T1000 (cell line): ENCODE measurements at regions not wholly inside any gene's neighbourhood (a gene's known extent, or its start where the extent isn't known, plus 50 kb on each side); places are given as distances from the start of the nearest gene placed in this dataset.

ENCODE experiments used
- DNase-seq: peaks from one replicate; lab custom pipeline; 2025; ENCODE audit warnings: mixed read lengths; lab: John Stamatoyannopoulos, UW

DNA sequence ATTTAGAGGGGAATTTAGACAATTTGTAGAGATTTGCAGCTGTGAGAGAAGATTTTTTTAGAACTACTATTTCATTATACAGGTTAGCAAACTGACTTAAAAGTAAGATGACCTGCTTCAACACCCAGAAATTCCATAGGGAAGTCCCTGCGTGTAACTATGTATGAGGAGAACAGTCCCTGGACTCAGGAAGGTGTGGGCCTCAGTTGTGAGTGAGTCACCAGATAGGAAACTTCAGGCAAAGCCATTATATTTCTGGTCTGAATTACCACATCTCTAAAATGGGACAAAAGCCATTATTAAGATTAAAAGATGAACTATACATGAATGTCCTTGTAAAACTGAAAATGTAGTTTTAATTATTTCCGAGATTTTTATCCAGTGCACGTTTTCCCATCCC lies 488.3 kb upstream of the GOLIM4 start:
- no peak for DNase-seq

DNA sequence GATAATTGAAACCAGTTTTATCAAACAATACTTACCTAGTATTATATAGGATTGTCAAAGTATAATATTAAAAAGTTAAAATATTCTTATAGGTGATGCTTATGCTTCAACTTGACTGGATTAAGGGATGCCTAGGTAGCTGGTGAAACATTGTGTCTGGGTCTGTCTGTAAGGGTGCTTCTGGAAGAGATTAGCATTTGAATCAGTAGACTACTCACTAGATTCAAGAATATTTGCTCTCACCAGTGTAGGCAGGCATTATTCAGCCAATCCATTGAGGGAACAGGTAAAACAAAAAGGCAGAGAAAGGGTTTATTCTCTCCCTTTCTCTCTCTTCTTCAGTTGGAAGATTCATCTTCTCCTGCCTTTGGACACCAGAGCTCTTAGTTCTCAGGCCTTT lies 486.8 kb upstream of the GOLIM4 start:
- no peak for DNase-seq

DNA sequence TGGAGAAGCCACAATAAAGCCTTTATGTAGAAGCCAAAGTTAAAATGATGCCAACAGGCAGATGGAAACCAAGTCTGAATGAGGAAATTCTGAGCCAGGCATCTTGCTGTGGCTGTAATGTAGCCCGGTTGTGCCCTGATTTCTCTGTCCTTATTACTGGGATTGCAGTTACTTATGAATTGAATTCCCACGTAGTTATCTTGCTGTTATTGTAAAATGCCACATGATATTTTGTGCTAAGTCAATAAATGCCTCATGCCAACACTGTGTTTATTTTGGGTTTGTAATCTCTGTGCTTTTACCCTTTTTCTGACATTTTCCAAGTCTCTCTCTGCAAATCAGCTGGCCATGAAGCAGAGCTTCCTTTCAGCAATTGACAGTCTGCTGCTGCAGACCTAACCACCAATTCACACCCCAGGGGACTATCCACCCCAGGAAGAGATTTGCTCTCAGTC lies 486.1 kb upstream of the GOLIM4 start:
- DNase-seq: no peak

DNA sequence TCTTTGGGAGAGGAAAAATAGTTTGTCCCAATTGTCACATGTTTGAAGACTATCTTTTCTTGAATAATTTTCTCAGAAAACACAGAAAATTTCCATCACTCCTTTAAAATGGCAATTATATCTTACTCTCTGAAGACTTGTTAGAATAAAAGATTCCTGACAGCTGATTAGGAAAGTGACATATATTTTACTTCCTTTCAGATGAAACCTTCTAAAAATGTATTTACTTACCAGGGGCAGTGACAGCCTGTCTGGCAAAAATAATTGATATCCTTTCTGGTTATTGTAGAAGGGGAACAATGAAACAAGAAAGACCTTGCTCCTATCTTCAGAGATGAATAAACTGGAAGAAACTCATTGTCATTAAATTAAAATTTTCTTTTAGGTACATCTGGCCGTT lies 483.3 kb upstream of the GOLIM4 start:
- DNase-seq: no peak

DNA sequence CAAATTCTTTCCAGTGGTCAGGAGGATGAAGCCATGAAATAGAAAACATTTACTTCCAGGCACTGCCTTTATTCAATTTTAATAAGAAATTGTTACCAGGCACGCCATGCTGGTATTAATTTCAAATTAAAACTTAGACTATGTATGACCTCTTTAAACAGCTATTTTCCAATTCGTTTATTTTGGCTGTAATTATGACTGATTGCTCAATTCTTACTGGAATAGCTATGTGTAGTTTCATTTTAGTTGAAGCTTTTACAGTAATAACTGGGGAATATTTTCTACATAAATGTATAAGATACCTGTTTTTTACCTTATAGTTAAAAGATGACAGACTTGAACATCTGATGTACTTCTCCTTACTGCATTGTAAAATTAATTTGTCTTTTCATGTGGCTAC lies 480.0 kb upstream of the GOLIM4 start:
- no peak for DNase-seq

DNA sequence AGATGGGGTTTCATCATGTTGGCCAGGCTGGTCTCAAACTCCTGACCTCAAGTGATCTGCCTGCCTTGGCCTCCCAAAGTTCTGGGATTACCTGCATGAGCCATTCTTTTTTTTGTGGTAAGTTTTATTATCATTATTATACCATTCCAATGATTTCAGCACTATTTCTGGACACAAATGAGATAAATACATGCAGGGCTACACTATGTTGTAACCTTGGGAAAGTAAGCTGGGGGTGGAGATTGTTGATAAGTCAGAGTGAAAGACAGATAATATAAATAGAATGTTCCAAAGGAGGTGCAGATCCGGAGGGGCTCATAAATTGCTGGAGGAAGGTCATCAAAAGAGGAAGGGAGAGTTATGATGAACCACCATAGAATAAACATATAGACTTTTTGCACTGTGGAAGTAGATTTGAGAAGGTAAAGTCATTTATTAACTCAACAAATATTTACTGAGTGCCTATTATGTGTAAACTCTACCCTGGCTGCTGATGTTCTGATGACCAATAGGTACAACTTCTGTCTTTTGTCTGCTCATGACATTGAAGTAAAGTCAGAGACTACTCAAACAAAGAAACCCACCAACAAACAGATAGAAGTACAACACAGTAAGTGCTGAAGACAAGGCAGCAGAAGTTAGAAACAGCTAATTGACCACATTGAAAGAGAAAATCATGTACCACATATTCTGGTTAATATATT lies 478.9 kb upstream of the GOLIM4 start:
- DNase-seq: no peak

DNA sequence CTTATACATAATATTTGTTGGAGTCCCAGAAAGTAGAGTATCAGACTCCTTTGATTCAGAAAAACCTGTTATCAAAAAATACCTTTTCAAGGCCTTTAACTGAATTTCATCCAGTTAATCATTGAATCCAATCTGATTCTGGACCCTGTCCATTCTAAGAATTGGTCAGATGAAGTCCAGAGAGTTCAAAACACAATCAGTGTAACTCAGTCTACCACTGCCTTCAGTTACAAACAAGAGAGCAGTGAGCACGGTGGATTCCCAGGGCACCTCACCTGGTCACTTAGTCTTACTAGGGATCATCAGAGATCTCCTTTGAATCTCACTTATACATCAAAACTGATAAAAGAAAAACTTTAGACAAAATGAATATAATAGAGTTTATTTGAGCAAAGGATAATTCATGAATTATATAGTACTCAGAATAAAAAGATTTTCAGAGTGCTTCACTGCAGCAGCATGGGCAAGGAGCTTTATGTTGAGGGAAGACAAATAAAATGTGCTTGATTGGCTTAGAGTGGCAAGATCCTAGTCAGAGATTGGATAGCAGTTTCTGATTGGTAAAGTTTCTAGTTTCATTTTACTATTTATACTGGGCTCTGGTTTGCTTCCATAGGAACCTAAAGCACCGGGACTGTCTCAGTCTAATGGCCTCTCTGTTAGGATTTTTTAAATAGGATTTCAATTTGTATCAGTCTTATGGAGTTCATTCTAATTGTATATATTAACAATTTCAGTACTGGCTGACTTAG lies 474.9 kb upstream of the GOLIM4 start:
- no peak for DNase-seq

DNA sequence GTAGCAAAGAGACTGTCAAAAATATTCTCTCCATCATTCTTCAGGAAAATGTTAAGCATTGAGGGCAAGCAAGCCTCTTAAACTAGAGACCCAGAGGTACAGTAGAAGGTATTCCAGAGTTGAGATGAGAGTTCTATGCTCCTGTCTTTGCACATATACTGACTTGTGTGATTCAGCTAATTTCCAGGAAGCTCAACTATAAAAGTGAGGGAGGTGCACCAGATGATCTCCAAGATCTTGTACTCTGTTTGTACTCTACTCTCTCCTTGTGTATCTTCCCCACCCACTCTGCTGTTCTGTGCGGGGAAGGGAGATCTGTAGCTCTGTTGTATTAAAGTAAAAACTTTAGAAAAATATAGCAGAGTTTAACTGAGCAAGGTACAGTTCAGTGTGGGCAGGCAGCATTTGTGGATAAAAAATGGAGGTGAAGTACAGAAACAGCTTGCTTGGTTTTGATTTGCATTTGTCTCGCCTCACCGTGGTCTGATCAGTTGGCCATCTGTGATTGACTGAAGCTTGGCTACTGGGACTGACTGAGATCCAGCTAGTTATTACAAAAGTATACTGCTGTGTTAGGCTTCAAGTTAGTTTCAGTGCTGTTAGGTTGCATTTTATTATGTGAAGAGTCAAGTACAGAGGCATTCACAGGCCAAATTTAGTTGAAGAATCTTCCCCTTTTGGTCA lies 463.1 kb upstream of the GOLIM4 start:
- DNase-seq: no peak

DNA sequence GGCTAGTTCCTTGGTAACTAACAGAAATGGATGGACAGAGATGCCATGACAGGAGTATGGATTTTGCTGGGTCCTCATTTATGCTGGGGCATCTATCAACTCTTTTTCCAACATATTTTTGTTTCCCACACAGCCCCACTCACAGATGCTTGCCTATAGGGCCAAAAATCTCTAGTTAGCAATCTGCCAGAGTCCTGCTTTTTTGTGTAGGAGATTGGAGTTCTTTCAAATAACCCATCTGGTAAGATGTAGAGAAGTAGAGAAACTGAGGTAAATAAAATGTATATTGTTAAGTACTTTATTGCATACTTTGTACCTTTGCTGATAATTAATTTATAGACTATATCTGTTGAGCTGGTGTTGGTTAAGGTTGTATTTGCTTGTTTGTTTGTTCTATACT lies 456.5 kb upstream of the GOLIM4 start:
- no peak for DNase-seq

DNA sequence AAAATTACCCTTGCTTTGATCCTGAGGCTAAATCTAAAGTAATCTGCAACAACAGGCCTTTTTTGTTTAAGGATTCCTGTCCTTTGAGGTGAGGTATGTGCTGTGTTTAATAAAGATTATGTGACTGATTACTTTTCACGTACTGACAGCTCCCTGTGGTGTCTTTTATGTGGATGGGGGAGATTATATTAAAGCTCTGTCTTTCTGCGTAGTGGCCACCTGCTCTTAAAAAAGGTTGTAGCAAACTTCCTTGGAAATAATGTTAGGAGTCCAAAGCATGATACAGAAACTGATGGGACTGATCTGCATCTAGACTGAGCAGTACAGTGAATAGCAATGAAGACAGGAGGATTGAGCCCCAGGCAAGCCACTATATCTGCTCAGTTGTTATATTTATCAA lies 453.0 kb upstream of the GOLIM4 start:
- DNase-seq: no peak

DNA sequence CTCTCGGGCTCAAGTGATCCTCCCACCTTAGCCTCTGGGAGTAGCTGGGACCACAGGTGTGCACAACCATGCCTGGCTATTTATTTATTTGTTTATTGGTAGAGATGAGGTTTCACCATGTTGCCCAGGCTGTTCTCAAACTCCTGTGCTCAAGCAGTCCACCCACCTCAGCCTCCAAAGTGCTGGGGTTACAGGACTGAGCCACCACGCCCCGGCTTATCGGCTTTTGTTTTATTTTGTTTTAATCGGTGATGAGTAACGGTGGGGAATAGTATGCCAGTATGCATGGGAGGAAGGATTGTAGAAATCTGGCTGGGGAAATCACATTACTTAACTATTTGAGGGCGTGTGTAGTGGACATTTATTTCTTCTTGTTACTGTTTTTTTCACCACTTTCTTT lies 451.0 kb upstream of the GOLIM4 start:
- DNase-seq: no peak

DNA sequence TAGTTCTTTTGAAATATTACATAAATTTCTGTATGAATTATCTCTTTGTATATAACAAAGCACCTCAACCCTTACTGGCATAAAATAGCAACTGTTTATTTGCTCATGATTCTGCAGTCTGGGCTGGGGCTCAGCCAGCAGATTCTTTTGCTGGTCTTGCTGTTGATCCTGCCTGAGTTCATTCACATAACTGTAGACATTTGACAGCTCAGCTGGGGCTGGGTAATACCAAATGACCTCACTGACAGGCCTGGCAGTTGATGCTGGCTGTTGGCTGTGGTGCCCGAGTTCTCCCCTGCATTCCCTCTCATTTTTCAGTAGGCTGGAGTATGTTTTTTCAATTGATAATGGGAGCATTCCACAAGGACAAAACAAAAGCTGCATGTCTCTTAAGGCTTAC lies 449.9 kb upstream of the GOLIM4 start:
- DNase-seq: no peak

DNA sequence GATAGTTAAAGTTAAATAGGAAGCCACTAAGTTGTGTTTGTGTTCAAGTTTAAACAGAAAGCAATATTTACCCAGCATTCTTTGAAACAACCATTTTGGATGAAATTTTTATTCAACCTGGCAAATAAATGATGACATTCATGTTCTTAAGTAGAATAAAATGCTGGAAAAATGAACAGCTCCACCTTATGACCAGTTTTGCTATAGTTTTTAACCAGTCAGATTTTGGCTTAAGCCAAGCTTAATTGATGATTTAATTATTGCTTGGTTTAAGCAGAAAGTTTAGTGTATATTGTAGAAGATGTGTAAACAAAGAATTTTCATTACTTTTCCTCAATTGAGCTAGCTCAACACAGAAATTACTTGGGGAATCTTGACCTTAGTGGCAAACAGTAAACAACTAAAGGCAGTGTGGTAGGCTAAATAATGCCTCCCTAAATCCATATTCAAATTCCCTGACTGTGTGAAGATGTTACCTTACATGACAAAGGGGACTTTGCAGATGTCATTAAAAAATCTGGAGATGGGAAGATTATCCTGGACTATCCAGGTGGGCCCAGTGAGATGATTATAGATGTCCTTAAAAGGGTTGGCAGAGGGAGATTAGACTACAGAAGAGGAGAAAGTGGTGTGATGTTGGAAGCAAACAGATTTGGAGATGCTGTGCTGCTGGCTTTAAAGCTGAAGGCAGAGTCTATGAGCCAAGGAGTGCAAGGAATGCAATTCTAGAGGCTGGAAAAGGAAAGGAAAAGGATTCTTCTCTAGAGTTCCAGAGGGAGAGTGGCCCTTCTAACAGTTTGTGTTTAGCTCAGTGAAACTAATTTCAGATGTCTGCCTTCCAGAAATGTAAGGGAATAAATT lies 448.6 kb upstream of the GOLIM4 start:
- no peak for DNase-seq

DNA sequence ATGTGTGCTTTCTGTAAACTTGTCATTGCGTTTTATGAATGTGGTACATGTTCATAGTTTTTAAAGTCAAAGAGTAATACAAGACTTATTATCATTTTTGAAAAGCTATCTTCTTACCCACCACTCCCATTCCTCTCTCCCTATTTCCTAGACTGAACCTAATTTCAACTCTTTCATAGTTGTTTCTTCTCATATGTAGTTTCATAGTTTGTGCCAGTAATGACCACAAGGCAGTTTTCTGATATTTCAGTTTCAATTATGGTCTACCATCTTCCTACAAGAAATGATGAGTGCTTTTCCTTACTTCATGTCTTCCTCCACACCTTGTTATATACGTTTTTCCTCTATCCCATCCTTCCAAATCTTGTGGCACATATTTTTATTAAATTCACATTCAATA lies 445.0 kb upstream of the GOLIM4 start:
- no peak for DNase-seq

DNA sequence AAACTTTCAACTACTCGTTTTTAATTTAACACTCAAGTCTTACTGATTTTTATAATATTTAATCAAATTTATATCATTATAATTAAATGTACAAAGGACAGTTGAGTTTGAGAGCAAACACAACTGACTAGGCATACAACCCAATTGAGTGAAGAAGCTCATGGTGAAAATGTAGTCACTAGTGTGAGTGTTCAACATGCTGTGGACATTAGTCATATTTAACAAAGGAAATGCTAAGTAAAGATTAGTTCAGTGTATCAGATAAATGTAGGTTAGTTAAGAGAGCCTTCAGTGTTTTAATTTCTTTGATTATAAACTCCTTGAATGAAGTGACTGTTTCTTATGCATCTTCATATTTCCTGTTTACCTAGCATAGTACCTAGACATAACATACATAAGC lies 444.2 kb upstream of the GOLIM4 start:
- DNase-seq: no peak

DNA sequence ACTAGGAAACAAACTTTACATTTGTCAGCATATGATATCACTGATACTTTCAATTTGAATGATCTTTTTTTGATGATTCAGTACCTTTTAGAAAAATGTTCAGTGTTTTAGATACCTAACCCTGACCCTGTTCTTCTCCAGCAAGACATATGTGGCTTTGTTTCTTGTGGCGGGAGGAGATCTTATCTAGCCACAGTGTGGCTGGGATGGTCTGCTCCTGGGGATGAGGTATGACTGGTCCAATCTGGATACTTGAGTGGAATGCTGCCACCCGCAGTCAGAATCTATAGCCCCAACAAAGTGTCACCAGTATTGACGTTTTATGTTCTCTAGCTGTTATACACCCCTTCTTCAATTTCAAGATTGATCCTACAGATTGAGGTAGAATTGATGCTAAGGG lies 439.0 kb upstream of the GOLIM4 start:
- no peak for DNase-seq

DNA sequence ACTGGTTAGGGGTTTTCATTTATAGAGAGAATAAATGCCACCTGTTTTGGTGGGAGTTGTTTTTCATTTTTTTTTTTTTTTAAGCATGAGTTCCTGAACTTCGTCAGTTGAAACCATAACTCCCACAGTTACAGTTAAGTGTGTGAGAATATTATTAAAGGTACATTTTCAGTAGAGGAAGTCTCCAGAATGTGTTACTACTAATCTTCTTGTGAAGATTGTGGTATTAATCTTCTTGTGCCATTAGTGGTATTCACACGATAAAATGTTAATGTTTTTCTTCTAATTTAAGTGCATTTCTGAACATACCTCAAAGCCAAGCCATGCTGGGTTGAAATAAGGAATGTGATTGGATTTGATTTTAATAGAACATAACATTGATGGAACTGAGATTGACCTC lies 437.9 kb upstream of the GOLIM4 start:
- no peak for DNase-seq

DNA sequence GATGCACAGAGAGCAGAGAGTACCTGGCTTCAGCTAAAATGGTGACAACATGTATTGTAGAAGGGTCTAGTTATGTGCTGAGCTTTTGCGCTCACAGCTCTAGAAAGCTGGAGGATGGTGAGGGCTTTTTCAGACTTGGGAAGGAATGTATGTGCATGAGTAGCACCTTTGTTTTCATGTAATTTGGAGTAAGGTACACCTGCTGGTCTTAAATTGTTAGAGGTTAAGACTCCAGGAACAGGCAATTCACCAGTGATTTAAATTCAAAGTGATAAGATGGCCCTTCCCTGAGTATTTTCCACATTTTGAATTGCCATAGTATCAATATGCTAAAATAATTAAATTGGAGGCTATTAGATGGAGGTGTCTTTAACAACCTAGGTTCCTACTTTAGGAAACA lies 436.4 kb upstream of the GOLIM4 start:
- no peak for DNase-seq

DNA sequence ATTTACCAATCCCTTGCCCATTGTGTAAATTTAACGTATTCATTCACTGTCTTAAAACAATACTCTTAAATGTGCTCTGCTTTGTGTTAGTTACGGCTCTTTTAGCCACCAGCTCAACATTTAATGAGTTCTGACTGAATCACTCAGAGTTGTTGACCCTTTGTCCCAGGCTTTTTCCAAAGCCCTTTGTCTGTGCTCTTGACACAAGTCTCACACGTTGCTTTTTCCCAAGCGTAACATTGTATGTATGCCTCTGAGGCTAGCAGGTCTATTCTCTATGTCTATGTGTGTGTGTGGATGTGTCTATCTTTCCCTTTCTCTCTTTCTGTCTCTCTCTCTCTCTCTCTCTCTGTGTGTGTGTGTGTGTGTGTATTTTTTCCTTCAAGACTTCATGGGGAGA lies 435.4 kb upstream of the GOLIM4 start:
- no peak for DNase-seq

DNA sequence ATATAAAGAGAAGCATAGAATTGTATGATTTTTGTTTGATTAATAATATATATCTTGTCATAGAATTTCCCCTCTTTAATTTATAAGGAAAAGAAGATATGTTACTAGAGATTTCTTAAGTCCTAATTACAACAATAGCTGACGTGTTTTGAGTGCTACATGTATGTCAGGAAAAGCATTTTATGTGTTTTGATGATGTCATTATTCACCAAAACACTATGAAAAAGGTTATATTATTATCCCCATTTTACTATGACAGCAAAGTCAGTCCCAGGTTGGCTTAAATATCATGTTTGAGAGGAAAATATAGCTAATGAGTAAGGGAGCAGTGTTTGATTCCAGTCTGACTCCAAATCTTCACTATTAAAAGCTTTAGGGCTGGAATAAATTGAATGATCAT lies 428.4 kb upstream of the GOLIM4 start:
- DNase-seq: no peak

DNA sequence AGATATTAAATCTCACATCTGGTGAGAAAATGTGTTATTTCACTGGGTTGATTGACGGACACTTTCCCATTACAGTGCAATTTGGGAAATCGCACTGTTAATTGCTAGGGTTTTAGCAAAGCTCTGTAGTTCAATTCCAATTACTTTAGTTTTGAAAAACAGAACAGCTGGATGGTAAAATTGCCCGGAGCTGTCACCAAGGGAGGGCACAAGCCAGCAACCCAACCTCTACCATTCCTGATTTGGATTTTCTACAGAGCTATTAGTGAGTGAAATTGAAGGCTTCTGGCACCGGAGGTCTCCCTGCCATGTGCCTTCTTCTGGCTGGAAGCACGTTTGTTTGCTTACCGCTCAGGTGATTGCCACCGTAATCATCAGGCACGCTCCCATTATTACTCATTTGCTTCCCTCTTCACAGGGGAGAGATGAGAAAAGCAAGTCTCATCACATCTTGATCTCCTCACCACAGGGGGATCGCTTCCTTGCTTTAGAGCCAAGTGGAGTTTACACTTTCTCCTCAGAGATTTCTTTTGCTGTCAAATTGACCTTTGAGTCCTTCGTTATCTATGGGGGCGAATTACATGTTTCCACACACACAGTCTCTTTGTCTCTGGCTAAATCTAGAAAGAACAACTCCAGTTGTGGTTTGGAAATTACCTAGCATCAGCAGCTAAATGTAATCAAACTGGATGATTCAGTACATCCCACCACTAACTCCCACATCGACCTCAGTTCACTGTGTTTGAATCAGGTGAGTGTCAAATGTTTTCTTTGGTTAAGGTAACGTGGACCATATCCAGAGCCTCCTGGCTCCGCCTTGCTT lies 421.7 kb upstream of the GOLIM4 start:
- DNase-seq: no peak
